Heart left ventricle (tissue), 16 donors: ENCODE measurements at regions not wholly inside any gene's neighbourhood (a gene's known extent, or its start where the extent isn't known, plus 50 kb on each side); places are given as distances from the start of the nearest gene placed in this dataset.

Experiments
- ATAC-seq, 4 donors: fragments of 200-7000 bp; cut with Tn5 transposase; one replicate each; pipeline ENCODE4 v1.9.1; 2020 to 2022; ENCODE audit warnings: moderate library complexity in 4 of 4, mild to moderate bottlenecking in 3 of 4, moderate number of reproducible peaks in 1 of 4
- DNase-seq, 5 donors: peaks; one replicate each; pipeline ENCODE4 v3.0.0-alpha.2; 2020
- H3K27ac ChIP-seq, 12 donors: fragments of 200-600 bp; sonication (generic) in 4 of 12; one replicate each; pipeline versions ENCODE4 v1.5.0 to v1.8.0; 2016 to 2022; ENCODE audit warnings: mild to moderate bottlenecking in 2 of 12
- H3K27me3 ChIP-seq, 9 donors: fragments of 200-600 bp; sonication (generic) in 2 of 9; one replicate each; pipeline versions ENCODE4 v1.5.1 to v1.8.0; 2016 to 2022; ENCODE audit warnings: mild to moderate bottlenecking in 3 of 9
- H3K36me3 ChIP-seq, 9 donors: fragments of 200-600 bp; sonication (generic) in 2 of 9; one replicate each; pipeline versions ENCODE4 v1.5.0 to v1.8.0; 2018 to 2022; ENCODE audit warnings: mild to moderate bottlenecking in 2 of 9
- H3K4me1 ChIP-seq, 12 donors: fragments of 200-600 bp; sonication (generic) in 4 of 12; one replicate each; pipeline versions ENCODE4 v1.5.0 to v1.8.0; 2016 to 2022; ENCODE audit warnings: mild to moderate bottlenecking in 3 of 12
- H3K4me3 ChIP-seq, 12 donors: fragments of 200-600 bp; sonication (generic) in 4 of 12; one replicate each; pipeline versions ENCODE4 v1.5.0 to v1.8.0; 2017 to 2022; ENCODE audit warnings: mild to moderate bottlenecking in 9 of 12, moderate library complexity in 4 of 12
- H3K9me3 ChIP-seq, 12 donors: fragments of 200-600 bp; sonication (generic) in 4 of 12; one replicate each; pipeline versions ENCODE4 v1.5.0 to v1.8.0; 2016 to 2022; ENCODE audit warnings: mild to moderate bottlenecking in 1 of 12
- CTCF ChIP-seq, 12 donors: fragments of 200-600 bp; sonication (generic) in 4 of 12; IDR thresholded peaks; one replicate each; pipeline versions ENCODE4 v1.5.0 to v1.8.0; 2018 to 2022; ENCODE audit warnings: antibody characterized with exemption in 12 of 12, mild to moderate bottlenecking in 5 of 12
- POLR2A ChIP-seq, 2 donors: fragments of 450-650 bp; IDR thresholded peaks; one replicate each; pipeline ENCODE4 v1.6.1; 2017; ENCODE audit warnings: antibody characterized with exemption in 2 of 2, mild to moderate bottlenecking in 2 of 2, moderate library complexity in 2 of 2
- WGBS, 4 donors: extraction: QIAGEN DNeasy Blood & Tissue Kit in 2 of 4; methylation state at CpG; one replicate each; pipeline versions ENCODE4 v1.1.5 to v1.1.7; 2013 to 2018; 5-methylcytosine and 5-hydroxymethylcytosine counted together
- intact Hi-C, 10 donors: fragments of 100-400 bp; cut with DNase I; formaldehyde crosslinking; loops; one replicate each; pipeline versions ENCODE4 v1.11.1 to v1.14.2; 2022
- donor health status: ischemic (EF 13 %, LVEDD 7.1; RV severe dilation, severe dysfunction).
- donor health status: healthy with polysubstance abuse.
- donor health status: DM: no; HTN: yes; CAD: no.
- donor health status: DM: no; HTN: no; CAD: no.
- donor health status: ischemic (EF 25% LVEDD 6.9; RV normal size, moderate dysfunction).
- donor health status: ischemic (EF 25% LVEDD 5.7; RV mildly dilated, moderate dysfunction).
- donor health status: healthy.
- donor health status: DM: yes; HTN: yes; CAD: no.
- donor health status: ischemic (EF 35%, LVEDD 5.7; RV mildly dilated, moderate dysfunction).
- donor health status: nonischemic (EF 11% LVEDD 7.7; RV severe dilation, severe dysfunction).
- donor health status: DM: yes; HTN: yes; CAD: no.
- donor health status: PGD.
- donor health status: ischemic (EF 29% LVEDD 5.4; RV normal size, mild dysfunction).
- donor health status: nonischemic (EF 23%, LVEDD 6.1; RV moderate dilation, normal function).

DNA sequence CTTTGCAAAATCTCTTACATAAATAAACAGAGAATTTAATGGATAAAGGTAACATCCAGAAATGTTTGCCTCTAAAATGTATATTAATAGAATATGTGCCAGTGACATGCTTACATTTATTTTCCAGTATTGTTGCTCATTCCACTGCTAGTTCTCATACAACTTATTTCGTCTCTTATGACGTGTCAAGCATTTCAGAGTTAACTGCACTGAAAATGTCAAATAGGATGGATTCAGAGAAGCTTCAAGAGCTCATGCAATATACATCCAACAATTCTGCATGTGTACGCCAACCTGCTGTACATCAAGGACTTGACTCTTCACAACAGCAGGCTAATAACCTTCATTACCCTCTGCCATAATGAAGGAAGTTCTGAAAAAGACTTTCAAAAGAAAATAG, 386.2 kb upstream of the IZUMO3 start:
- Histone ChIP-seq H3K4me1 (no peaks in the 10 kb centered on the region), H3K36me3 (no peaks in the 10 kb centered on the region), H3K9me3 (no peaks in the 10 kb centered on the region), H3K27me3 (no peaks in the 10 kb centered on the region), H3K4me3 (no peak overlapping the region), H3K27ac (no peak overlapping the region)
- no peak for ATAC-seq
- DNase-seq: no peak
- no peak for TF ChIP-seq POLR2A (IDR thresholded peaks at IDR 0.05)
- no peak for TF ChIP-seq CTCF (IDR thresholded peaks at IDR 0.05)
- 53 to 74% (median 56%) methylated on average over 3 of the region's 3 CpGs for WGBS, 4 donors
- intact Hi-C loops: no loop called here

DNA sequence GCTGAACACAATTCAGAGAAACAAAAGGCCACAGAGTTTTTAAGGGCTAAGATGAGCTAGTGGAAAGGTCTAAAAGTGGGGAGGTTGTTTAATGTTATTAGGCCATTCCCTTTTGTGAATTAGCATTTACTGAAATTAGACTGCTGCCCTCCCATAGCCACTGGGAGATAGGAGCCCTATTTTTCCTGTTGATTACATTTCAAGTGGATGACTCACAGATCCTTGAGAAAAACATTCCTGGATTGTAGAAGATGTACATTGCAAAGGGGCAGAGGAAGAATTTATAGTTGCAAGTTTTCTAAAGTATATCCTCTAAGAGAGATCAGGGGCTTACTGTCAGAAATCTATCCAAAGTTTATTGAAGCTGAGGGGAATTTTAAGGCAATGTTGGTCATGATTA, 367.1 kb upstream of the IZUMO3 start:
- no peaks in the 10 kb centered on the region for H3K4me1 ChIP-seq
- H3K9me3 ChIP-seq: peaks cover 0 to 16% (median under 1%) of the 10 kb centered on the region in 12 donors
- no peak overlapping the region for H3K4me3 ChIP-seq
- H3K36me3 ChIP-seq: no peaks in the 10 kb centered on the region
- no peak overlapping the region for H3K27ac ChIP-seq
- DNase-seq (no peak), ATAC-seq (no peak)
- no peak for TF ChIP-seq CTCF (IDR thresholded peaks at IDR 0.05)
- TF ChIP-seq POLR2A (IDR thresholded peaks at IDR 0.05): no peak
- intact Hi-C loops: no loop called here
- no peaks in the 10 kb centered on the region for H3K27me3 ChIP-seq

GRCh38 chr9:24901319-24901718, 355.6 kb upstream of the IZUMO3 start:
- ATAC-seq (no peak), DNase-seq (no peak)
- TF ChIP-seq POLR2A (IDR thresholded peaks at IDR 0.05) (no peak), CTCF (IDR thresholded peaks at IDR 0.05) (no peak)
- no peaks in the 10 kb centered on the region for H3K36me3 ChIP-seq
- no peaks in the 10 kb centered on the region for H3K4me1 ChIP-seq
- H3K27me3 ChIP-seq: no peaks in the 10 kb centered on the region
- no peak overlapping the region for H3K4me3 ChIP-seq
- peaks cover 0 to 10% (median 0%) of the 10 kb centered on the region in 12 donors for H3K9me3 ChIP-seq
- no peak overlapping the region for H3K27ac ChIP-seq
- intact Hi-C loops: no loop called here

DNA sequence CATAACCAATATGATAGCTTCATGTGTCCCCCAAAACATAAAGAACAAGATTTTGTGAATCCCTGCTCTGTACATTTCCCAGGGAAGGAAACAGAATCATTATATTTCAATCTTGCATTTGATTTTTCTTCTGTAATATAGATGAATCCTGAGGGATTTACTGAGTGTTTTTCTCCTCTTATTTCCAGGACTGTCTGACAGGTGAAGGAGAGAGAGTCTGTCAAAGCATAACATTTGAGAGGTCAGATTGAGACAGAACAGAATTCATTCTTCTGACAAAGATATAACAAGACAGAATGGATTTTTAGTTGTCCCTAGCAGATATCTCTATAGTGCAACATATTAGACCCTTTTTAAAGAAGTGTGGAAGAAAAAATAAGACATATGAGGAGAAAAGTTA, 354.5 kb upstream of the IZUMO3 start:
- no peak overlapping the region for H3K4me3 ChIP-seq
- intact Hi-C loops: no loop called here
- ATAC-seq (no peak), DNase-seq (no peak)
- no peaks in the 10 kb centered on the region for H3K36me3 ChIP-seq
- H3K27ac ChIP-seq: no peak overlapping the region
- TF ChIP-seq CTCF (IDR thresholded peaks at IDR 0.05) (no peak), POLR2A (IDR thresholded peaks at IDR 0.05) (no peak)
- H3K27me3 ChIP-seq: no peaks in the 10 kb centered on the region
- peaks cover 0 to 16% (median 0%) of the 10 kb centered on the region in 12 donors for H3K9me3 ChIP-seq
- no peaks in the 10 kb centered on the region for H3K4me1 ChIP-seq
